HG03103 (cell line): ENCODE measurements at regions not wholly inside any gene's neighbourhood (a gene's known extent, or its start where the extent isn't known, plus 50 kb on each side); places are given as distances from the start of the nearest gene placed in this dataset.
"Not testable (repeated sequence)": the region's sequence is repeated elsewhere in the genome, so short reads cannot be mapped to it uniquely, and the experiment has no call there.

Source experiments
- ATAC-seq: cut with Tn5 transposase; IDR thresholded peaks from one replicate; pipeline ENCODE4 v1.9.1; 2021; ENCODE audit warnings: low read depth; ENCODE audit not compliant: unreplicated experiment

GRCh38 chrX:128653524-128654060 lies 601.4 kb upstream of the ACTRT1 start:
- no peak for ATAC-seq

- no peak for ATAC-seq
Measured at GRCh38 chrX:128650326-128650725, 598.1 kb upstream of the ACTRT1 start.

GRCh38 chrX:128634754-128635153 lies 582.6 kb upstream of the ACTRT1 start:
- ATAC-seq, result no peak

GRCh38 chrX:128623361-128623760 lies 571.2 kb upstream of the ACTRT1 start:
- no peak for ATAC-seq

GRCh38 chrX:128622296-128622695 lies 570.1 kb upstream of the ACTRT1 start:
- no peak for ATAC-seq

- no peak for ATAC-seq
Measured at GRCh38 chrX:128619490-128619889, 567.3 kb upstream of the ACTRT1 start.

GRCh38 chrX:128616933-128617332 lies 564.7 kb upstream of the ACTRT1 start:
- no peak for ATAC-seq

GRCh38 chrX:128606817-128607216 lies 554.6 kb upstream of the ACTRT1 start:
- ATAC-seq, result not testable (repeated sequence)

- ATAC-seq, result not testable (repeated sequence)
Measured at GRCh38 chrX:128606357-128606756, 554.2 kb upstream of the ACTRT1 start.

GRCh38 chrX:128601706-128602105 lies 549.5 kb upstream of the ACTRT1 start:
- ATAC-seq, result no peak

GRCh38 chrX:128599632-128600031 lies 547.4 kb upstream of the ACTRT1 start:
- ATAC-seq, result no peak

GRCh38 chrX:128582036-128582435 lies 529.8 kb upstream of the ACTRT1 start:
- no peak for ATAC-seq

GRCh38 chrX:128581615-128582014 lies 529.4 kb upstream of the ACTRT1 start:
- no peak for ATAC-seq

- ATAC-seq, result no peak
Measured at GRCh38 chrX:128543114-128543513, 490.9 kb upstream of the ACTRT1 start.

- ATAC-seq, result no peak
Measured at GRCh38 chrX:128518508-128518907, 466.3 kb upstream of the ACTRT1 start.

GRCh38 chrX:128517691-128518090 lies 465.5 kb upstream of the ACTRT1 start:
- no peak for ATAC-seq

GRCh38 chrX:128504496-128504895 lies 452.3 kb upstream of the ACTRT1 start:
- no peak for ATAC-seq

- no peak for ATAC-seq
Measured at GRCh38 chrX:128464116-128464515, 411.9 kb upstream of the ACTRT1 start.

- ATAC-seq, result no peak
Measured at GRCh38 chrX:128460835-128461234, 408.6 kb upstream of the ACTRT1 start.

- ATAC-seq, result no peak
Measured at GRCh38 chrX:128458888-128459287, 406.7 kb upstream of the ACTRT1 start.

GRCh38 chrX:128457674-128458073 lies 405.5 kb upstream of the ACTRT1 start:
- no peak for ATAC-seq

- no peak for ATAC-seq
Measured at GRCh38 chrX:128439159-128439558, 387.0 kb upstream of the ACTRT1 start.

GRCh38 chrX:128438082-128438481 lies 385.9 kb upstream of the ACTRT1 start:
- ATAC-seq, result no peak
